Glomerular visceral epithelial cell (primary cell): ENCODE measurements at regions not wholly inside any gene's neighbourhood (a gene's known extent, or its start where the extent isn't known, plus 50 kb on each side); places are given as distances from the start of the nearest gene placed in this dataset.
"Not testable (repeated sequence)": the region's sequence is repeated elsewhere in the genome, so short reads cannot be mapped to it uniquely, and the experiment has no call there.

ENCODE experiments used
- DNase-seq: peaks from one replicate; pipeline ENCODE4 v3.0.0-alpha.2; 2016; ENCODE audit errors: extremely low spot score

DNA sequence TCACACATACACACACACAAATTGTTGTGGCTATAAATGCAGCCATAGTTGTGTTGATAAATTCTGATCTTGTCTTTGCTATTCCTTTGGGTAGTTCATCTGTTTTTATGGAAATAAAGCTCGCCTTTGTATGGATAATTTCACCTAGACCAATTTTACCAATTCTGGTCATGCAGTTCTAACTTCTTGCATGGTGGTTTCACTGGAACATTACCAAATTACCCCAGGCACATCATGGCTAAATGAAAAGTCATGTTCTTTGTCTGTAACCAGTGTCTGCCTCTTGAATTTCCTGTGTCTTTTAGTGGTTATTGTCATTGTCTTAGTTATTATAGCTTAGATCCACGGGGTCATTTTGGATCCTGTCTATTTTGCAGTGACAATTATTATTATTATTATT is 50.3 kb upstream of the TMC1 start:
- DNase-seq, result no peak

DNA sequence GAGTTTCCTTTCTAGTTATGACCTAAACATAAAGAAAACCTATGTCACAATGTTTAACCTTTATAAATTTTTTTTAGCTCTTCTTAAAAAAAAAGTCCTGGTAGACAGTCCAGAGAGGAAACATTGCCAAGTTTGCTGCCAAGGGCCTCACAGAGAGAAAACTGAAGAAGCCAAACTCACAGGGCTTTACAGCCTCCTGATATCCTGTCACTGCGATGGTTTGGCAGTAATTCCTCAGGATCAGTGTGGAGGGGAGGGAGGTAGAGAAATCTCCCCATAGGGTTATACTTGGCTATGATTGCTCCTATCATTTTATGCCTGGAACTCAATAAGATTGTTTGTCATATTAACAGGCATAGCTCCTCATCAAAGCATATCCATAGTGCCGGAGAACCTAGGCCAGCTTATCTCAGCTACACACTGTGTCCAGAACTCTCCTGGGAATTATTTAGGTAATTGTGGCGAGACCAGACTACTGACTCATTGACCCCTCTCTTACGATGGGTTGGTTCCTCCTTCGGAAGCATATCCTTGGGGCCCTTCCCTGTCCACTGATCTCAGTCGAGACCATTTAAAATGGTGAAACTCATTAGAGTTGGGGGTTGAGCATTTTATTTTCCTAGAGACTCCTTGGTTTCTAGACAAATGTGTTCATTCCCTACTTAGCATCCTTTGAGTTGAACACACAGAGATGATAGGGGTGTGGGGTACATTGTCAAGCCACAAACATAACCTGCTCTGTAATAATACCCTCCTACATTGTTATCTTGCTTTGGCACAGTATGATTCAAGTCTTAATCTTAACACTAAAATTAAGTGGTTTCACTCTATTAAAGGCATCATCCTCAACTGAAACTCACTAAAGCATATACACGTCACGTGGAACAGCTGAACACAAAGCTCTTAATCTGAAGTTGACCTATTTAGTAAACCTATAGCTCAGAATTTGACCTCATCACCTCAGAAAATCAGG is 53.4 kb upstream of the TMC1 start:
- DNase-seq, result no peak

DNA sequence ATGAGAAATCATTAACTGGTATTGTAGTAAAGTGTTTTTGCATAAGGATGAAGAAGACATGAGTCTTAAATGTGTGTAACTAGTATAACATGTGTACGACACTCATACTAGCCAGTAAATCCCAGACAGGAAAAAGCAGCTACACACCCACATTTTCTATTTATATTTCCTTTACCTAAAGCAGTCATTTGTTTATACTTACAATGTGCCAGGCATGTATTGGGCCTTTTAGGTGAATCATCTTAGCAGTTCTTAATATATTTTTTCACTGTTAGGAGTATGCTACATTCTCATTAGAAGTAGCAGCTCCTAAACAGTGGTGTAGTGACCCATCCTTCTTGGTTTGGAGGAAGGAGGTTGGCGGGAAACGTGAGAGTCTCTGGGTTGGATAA is 55.8 kb upstream of the TMC1 start:
- DNase-seq, result no peak

DNA sequence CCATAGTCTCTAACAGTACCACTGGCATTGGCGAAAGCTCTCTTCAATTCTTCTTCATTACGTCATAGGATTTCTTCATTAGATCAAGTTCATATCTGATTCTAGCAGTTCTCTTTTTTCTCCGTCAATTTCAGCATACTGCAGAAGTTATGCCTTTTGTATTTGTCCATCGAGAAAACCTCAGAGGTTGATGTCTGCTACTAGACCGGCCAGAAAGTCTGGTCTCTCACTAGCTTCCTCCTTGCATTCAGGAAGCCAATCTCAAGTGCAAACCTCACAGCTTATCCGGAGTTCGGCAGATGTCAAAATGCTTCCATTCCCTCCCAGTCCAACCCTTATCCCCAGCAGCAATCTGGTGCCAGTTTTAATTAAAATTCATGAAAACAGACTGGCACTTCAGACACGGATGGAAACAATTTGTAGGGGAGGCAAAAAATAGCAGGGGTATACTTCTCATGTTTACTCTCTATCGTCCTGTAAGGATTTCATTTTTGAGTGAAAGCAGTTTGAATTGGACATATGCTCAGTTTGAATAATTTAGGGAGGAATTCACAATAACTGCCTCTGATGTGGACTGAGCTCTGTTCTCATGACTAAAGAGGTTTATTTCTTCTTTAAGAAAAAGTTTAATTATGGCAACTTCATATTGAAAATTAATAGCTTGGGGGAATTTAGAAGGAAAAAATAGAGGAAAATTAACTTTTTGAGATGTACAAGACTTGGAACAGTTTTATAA is 56.4 kb upstream of the TMC1 start:
- no peak for DNase-seq

DNA sequence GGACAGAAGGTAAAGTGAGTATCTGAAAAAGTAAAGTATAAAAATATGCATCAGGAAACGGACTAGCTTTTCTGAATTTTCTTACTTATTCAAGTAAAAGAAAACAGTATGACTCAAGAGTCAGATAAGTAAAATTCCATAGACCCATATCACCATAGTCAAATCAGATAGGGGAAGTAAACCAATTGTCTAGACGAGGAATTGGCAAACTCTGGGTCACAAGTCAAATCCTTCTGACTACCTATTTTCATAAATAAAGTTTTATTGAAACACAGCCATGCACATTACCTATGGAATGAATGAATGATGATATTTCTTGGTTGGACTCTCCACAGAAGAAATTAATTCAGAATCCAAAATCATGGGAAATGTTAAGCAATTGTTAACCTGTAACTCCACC is 59.1 kb upstream of the TMC1 start:
- DNase-seq, result peak; percentile 48

DNA sequence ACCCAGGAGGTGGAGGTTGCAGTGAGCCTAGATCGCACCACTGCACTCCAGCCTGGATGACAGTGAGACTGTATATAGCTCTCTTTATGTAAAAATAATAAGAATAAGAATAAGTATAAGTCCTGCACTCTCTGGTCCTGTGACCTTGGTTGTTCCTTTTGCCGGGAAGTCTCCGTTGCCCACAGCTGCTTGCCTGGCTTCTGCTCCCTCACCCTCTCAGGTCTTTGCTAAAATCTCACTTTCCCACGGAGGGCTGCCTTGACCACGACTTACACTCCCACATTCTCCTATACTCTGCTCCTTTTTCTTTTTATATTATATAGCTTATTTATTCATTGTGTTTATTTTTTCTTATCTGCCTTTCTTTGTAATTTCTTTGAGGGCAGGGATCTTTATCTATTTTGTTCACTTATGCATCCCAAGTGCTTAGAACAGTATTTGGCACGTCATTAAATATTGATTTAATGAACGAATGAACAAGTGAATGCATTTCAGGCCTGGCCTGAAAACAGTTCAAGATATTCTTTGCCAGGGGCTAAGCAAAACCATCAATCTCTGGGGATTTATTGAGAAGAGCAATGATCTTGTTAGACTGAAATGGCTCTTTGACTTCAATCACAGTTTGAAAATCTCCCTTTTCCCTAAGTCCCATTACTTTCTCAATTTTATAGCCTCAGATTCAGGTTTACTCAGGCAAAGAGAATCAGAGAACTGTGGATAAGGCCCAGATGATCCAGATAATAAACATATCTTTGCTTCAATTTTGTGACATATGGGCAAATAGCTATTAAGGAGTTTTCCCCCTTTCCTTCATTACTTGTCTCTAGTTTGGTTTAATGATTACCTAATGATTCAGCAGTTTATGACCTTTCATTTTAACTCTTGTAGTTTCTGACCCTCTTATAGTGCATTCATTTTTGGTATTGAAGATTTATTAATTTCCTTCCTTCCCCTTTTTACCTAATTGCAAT is 60.8 kb upstream of the TMC1 start:
- peak; percentile 37 for DNase-seq

DNA sequence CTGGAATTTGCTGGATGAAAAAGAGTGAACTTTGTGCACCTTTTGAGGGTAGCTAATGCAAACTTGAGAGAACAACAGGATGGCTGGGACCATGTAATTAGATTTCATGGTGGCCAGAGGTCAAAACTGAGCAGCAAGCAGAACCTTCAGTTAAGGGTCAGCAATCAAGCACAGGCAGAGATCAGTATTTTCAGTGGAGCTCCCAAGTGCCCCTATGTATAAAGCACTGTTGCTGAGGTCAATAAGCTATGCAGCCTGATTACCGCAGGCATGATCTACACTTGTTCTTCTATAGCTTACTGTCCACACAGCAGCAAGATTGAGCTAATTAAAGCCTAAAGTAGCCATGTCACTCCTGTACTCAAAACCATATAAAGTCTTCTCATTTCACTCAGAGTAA is 62.1 kb upstream of the TMC1 start:
- no peak for DNase-seq

DNA sequence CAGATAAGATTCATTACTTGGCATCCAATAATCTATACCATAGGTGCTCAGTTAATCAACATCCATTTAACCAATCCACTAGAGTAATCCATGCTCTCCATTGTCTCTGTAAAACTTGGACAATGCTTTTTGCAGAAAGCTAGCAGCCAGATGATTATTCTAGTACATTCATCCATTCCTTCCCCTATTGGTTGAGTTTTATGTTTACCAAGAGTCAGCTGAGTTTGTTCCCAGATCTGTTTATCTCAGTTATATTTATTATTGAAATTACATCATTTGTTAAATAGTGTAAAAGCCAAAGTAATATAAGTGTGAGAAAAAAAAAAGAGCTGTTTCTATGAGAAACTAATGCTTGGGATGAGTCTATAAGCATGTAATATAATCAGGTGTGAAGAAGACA is 63.3 kb upstream of the TMC1 start:
- no peak for DNase-seq

DNA sequence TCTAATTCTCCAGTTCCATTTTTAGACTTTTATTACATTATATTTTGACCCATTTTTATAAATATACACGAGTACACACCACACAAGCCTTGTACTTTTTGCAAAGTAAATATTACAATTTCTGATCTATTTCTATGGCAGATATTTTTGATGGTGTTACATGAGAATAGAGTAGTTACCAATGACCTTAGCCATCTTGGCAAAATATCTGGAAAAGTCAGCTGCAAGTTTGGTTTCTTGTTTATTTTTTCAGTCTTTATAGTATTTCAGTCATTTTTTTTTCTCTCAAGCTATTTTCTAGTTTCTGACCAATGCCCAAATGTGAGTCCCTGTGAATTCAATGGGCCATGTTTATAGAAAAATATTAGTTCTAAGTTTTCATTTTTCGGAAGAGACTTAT is 64.0 kb upstream of the TMC1 start:
- DNase-seq, result no peak

DNA sequence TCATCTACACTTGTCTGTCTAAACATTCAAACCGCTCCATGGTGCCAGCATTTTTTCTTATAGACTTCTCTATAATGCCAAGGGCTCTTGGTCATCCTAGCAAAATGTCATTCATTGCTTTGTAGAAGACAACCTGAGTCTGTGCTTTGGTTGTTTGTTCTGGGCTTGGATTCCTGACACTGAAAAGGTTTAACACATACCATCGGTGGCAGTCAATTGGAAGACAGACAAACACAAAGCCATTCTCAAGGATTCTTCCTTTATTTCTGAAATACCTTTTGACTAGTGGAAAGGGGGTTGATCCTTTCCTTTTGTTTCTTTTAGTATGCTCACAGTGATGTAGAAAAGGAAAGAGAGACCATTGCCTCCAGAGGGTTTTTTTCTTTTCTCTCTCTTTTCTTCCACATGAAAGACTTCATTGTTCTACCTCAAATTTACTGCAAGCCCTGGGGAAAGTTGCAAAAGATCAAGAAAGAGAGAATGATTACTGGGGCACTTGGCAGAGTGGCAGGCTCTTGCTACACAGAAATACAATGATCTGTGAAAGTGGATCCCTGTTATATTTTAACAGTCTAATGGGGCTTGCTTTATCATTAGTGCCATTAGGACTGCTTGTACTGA is 66.4 kb upstream of the TMC1 start:
- no peak for DNase-seq

DNA sequence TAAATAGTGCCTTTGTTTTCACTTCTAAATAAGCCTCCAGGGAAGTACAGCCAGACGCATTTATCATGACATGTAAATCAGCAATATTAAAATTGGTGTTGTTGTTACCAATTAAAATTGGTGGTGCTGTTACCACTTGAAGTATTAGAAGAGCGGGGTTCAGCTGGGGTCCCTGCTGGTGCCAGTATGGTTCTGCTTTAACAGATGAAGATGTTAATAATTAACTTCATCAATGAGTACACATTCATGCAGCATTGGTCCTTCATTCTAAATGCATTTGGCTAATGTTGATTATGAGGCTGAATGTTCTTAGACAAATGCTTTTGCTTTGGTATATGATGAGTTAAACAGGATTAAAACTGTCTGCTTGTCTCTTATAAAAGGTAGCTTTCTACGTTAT is 67.6 kb upstream of the TMC1 start:
- no peak for DNase-seq

DNA sequence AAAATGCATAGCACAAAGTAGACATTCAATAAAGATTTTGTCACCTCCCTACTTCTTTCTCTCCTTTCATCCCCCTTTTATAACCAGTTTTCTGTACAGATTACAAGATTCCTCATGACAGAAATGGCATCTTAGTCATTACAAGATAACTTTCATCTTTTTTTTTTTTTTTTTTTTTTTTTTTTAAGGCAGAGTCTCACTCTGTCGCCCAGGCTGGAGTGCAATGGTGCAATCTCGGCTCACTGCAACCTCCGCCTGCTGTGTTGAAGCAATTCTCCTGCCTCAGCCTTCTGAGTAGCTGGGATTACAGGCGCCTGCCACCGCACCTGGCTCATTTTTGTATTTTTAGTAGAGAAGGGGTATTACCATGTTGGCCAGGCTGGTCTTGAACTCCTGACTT is 75.2 kb upstream of the TMC1 start:
- DNase-seq, result not testable (repeated sequence)

DNA sequence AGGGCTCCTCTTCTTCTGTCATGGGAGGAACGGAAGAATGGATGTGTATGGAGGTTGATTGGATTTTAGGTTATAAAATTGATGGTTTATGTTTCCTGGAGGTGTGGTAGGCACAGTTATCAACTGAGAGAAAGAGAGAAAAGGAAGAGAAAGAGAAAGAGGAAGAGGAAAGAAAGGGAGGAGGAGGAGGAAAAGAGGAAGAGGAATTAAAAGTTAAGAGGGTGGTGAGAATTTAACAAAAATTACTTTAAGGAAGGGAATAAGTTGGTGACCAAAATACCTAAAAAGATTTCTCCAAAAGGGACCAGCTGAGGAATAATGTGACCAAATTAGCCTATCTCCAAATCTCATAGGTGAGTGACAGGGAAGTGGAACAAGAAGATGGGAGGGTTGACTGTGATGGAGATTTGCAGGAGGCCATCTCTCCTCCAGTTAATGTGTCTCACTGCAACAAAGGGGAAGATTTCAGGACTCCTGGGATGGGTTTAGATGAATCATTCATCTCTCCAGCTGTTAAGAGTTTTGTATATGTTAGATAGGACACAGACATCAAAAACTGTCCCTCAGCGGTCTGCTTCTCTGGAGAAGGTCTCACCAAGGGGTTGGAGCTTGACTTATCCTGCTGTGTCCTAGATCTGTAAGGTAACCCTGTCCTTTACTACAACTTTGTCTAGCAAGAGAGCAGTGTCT is 76.0 kb upstream of the TMC1 start:
- no peak for DNase-seq

DNA sequence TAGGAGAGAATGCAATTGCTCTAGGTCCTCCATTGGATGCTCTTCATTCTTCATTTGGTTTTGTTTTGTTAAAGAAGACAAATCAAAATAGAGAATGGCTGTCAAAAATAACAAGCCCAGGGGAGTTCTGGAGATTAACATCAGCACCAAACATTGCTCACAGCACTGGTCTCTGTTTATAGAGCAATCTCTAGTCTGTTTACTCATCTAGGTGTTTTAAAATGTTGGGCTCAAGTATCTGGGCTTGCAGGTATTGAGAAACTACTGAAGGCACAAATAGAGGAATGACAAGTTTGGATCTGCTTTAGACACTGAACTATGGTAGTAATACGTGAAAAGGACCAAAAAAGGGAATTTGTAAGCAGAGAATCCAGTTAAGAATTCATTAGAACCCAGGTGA is 77.0 kb upstream of the TMC1 start:
- no peak for DNase-seq

DNA sequence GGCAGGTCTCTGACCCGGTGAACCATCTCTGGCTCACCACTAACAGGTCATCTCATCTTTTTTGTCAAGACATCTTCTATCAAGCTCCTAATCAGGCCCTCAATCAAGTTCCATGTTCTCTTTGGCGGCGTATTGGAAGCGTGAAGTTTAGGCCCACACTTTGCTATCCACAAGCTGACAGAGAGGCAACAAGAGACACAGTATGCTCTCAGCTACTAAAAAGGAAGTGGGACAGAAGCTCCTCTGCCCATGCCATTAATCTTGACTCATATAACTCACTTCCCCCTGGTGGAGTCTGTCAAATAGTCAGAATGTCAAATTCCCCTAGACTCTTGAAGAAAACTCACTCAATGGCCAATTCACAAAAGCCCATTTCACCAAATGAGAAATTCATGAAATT is 77.6 kb upstream of the TMC1 start:
- peak; percentile 44 for DNase-seq

DNA sequence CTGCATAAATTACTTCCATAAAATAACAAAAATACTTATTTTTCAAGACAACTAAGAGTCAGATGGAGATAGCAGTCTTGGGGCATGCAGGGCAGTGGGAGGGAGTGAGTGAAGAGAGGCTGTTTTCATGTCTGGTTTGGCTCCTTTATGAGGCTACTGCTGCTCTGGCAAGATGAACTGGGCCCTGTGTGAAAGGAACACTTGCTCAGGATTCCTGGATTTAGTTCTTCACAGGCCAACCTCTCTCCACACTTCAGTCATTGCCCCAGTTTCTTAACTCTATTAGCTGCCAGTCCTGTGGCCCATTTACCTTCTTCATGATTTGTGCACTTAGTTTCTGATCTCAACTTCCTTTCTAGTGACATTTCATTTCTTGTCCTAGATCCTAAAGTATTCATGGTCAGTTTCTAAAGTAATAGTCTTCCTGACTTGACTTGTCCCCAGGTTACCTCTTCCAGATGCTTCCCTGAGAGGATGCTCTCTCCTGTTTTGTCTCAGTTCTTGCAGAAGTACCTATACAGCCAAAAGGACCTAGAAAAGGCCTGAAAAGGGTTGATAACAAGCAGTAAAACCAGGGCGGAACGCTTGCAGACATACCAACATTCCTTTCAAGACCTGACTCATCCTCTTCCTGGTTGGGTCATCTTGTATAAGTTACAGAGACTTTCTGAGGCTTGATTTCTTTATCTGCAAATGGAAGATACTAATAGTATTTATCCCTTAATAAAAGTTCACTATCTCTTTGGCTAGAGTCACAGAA is 77.0 kb upstream of the ZFAND5 start:
- peak; percentile 83 for DNase-seq

DNA sequence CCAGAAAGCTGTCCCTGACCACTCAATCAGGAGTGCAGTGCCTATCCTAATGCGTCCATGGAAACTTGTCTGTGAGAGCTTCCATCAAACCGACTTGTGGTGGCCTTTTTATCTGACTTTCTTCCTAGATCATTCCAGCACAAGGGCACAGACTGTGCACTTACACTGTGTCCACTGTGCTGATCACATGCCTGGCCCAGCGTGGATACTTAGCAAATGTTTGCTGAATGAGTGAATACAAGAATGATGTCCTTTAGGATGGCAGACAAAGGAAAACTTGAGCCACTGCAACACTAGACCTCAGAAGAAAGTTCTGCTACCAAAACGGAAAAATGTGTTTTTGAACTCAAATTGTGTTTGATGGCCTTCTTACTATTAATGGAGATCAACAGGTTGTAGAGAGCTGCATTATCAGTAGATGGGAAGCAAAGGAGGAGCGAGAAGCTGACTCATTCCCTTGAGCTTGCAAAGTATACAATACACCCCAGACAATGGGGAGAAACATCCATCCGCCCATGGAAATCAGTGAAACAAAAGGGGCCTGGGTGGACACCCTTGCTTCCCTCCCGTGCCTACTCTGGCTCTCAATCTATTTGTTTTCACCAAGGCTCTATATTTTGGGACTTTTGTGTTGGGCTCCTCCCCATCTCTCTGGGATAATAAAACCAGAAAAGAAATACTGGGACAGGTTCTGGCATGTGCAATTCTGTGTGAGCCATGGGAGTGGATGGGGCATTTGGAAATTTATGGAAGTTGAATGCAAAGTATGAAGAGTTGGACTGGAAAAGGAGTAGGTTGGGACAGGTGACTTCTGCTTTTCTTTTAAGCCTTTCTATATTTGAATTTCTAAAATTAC is 76.2 kb upstream of the ZFAND5 start:
- peak; percentile 22 for DNase-seq

DNA sequence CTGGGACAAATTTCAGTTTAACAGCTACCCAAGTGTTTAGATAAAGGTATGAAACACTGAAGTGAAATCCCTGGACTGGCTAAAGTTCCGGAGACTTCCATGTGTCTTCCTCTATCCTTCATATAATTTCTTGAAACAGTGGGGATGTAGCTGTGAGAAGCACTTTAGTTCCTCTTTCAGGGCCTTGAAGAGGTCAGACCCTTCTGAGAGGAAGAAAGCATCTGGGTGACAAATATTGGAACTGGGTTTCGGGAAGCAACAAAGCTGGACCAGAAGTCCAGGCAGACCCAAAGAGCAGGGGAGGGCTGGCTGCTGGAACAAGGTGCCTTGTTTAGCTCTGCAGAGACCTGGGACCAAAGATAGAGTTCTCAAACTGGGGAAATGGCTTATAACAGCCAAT is 75.4 kb upstream of the ZFAND5 start:
- DNase-seq, result no peak

DNA sequence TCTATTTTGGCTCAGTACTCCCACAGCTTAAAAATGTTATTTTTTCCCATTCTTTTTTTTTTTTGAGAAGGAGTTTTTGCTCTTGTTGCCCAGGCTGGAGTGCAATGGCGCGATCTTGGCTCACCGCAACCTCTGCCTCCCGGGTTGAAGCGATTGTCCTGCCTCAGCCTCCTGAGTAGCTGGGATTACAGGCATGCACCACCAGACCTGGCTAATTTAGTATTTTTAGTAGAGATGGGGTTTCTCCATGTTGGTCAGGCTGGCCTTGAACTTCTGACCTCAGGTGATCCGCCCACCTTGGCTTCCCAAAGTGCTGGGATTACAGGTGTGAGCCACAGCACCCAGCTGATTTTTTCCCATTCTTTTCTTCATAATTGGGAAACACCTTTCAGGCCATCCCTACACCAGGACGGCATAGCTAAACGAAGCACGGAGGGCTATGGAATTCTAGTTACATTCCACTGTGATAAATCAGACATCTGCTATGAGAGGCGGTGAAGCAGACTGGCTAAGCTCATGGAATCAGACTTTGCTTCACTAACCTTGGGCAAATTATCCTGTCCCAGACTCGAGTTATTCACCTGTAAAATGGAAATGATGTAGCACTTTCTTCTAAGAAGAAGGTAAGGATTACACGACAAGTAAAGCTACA is 68.7 kb upstream of the ZFAND5 start:
- DNase-seq, result peak; percentile 82
